Neural progenitor cell (in vitro differentiated cells): ENCODE measurements at regions not wholly inside any gene's neighbourhood (a gene's known extent, or its start where the extent isn't known, plus 50 kb on each side); places are given as distances from the start of the nearest gene placed in this dataset.

Source experiments
- DNase-seq: peaks from one replicate; pipeline ENCODE4 v3.0.0-alpha.2; 2016; ENCODE audit warnings: low spot score
- H2AFZ ChIP-seq: fragments of 200-600 bp; sonication (generic); replicated peaks from 2 replicates; pipeline ENCODE4 v1.6.1; 2016; ENCODE audit warnings: antibody characterized with exemption
- H3F3A ChIP-seq: fragments of 200-600 bp; sonication (generic); 2 replicates; pipeline ENCODE4 v1.6.1; 2016; ENCODE audit warnings: antibody characterized with exemption, low read depth
- H3K27ac ChIP-seq: fragments of 200-600 bp; sonication (generic); 2 replicates; pipeline ENCODE4 v1.5.1; 2016; ENCODE audit warnings: mild to moderate bottlenecking
- H3K27me3 ChIP-seq: fragments of 200-600 bp; sonication (generic); 2 replicates; pipeline ENCODE4 v1.6.1; 2016; ENCODE audit warnings: mild to moderate bottlenecking, moderate library complexity
- H3K36me3 ChIP-seq: fragments of 200-600 bp; sonication (generic); 2 replicates; pipeline ENCODE4 v1.5.1; 2016
- H3K4me1 ChIP-seq: fragments of 200-600 bp; sonication (generic); 2 replicates; pipeline ENCODE4 v1.6.1; 2016; ENCODE audit warnings: mixed run types
- H3K4me2 ChIP-seq: fragments of 200-600 bp; sonication (generic); 2 replicates; pipeline ENCODE4 v1.6.1; 2016
- H3K4me3 ChIP-seq: fragments of 200-600 bp; sonication (generic); 2 replicates; pipeline ENCODE4 v1.5.1; 2016
- H3K79me2 ChIP-seq: fragments of 200-600 bp; sonication (generic); 2 replicates; pipeline ENCODE4 v1.6.1; 2016; ENCODE audit warnings: low read depth
- H3K9ac ChIP-seq: fragments of 200-600 bp; sonication (generic); 2 replicates; pipeline ENCODE4 v1.6.1; 2016
- H3K9me3 ChIP-seq: fragments of 200-600 bp; sonication (generic); 2 replicates; pipeline ENCODE4 v1.5.1; 2016; ENCODE audit warnings: low read depth
- H4K20me1 ChIP-seq: fragments of 200-600 bp; sonication (generic); 2 replicates; pipeline ENCODE4 v1.6.1; 2016; ENCODE audit warnings: low read depth
- H3K27ac Mint-ChIP-seq: 3 replicates; pipeline ENCODE4 v1.8.0; 2021; ENCODE audit warnings: mixed read lengths
- H3K27me3 Mint-ChIP-seq: 2 replicates; pipeline ENCODE4 v1.8.0; 2022; ENCODE audit warnings: low read depth, mild to moderate bottlenecking, inconsistent platforms, moderate library complexity, mixed read lengths; ENCODE audit not compliant: insufficient read depth
- H3K36me3 Mint-ChIP-seq: 3 replicates; pipeline ENCODE4 v1.8.0; 2021; ENCODE audit warnings: mixed read lengths
- H3K4me1 Mint-ChIP-seq: 3 replicates; pipeline ENCODE4 v1.8.0; 2021; ENCODE audit warnings: mixed read lengths
- H3K4me3 Mint-ChIP-seq: 3 replicates; pipeline ENCODE4 v1.8.0; 2021; ENCODE audit warnings: mild to moderate bottlenecking, moderate library complexity, mixed read lengths
- H3K9me3 Mint-ChIP-seq: 3 replicates; pipeline ENCODE4 v1.8.0; 2020; ENCODE audit warnings: mixed read lengths
- CTCF ChIP-seq: fragments of 200-600 bp; sonication (generic); IDR thresholded peaks from 2 replicates; pipeline ENCODE4 v1.5.1; 2017; ENCODE audit warnings: antibody characterized with exemption, mild to moderate bottlenecking
- EZH2 ChIP-seq: fragments of 200-600 bp; sonication (generic); IDR thresholded peaks from 2 replicates; pipeline ENCODE4 v1.6.1; 2017; ENCODE audit warnings: antibody characterized with exemption, mild to moderate bottlenecking, moderate library complexity
- EZH2phosphoT487 ChIP-seq: fragments of 200-600 bp; sonication (generic); IDR thresholded peaks from 2 replicates; pipeline ENCODE4 v1.6.1; 2017; ENCODE audit warnings: antibody characterized with exemption

- no peak for TF ChIP-seq EZH2phosphoT487
- TF ChIP-seq CTCF, result no peak
- no peak for TF ChIP-seq EZH2
- Histone ChIP-seq H3F3A (no peaks in the 10 kb centered on the region), H3K9ac (no peak overlapping the region), H4K20me1 (no peaks in the 10 kb centered on the region), H3K9me3 (no peaks in the 10 kb centered on the region), H3K4me3 (no peak overlapping the region), H3K4me2 (no peak overlapping the region), H3K79me2 (no peaks in the 10 kb centered on the region), H3K4me1 (no peaks in the 10 kb centered on the region), H3K27ac (no peak overlapping the region), H2AFZ (no peak overlapping the region), H3K27me3 (no peaks in the 10 kb centered on the region), H3K36me3 (no peaks in the 10 kb centered on the region)
- DNase-seq, result no peak
- Mint-ChIP-seq H3K4me3 (no peak overlapping the region), H3K4me1 (no peaks in the 10 kb centered on the region), H3K36me3 (no peaks in the 10 kb centered on the region), H3K27me3 (peaks cover 7% of the 10 kb centered on the region), H3K27ac (no peak overlapping the region), H3K9me3 (no peaks in the 10 kb centered on the region)
Measured at GRCh38 chr9:87381746-87382145, 115.9 kb upstream of the DAPK1 start.

DNA sequence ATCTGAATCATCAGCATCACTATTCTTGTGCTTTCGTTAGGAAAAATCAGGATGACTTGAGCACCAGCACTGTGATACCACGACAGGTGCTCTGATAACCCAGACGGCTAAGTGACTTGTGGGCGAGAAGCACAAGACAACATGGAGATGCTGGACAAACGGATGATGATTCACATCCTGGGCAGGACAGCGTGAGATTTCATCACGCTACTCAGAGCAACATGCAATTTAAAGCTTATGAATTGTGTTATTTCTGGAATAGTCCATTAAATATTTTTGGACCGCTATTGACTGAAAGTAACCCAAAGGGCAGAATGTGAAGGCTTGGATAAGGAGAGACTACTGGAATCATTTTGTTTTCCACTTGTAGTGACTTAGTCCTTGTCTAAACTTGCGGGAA is 114.8 kb upstream of the DAPK1 start:
- Histone ChIP-seq H2AFZ (no peak overlapping the region), H3K4me1 (no peaks in the 10 kb centered on the region), H3K36me3 (no peaks in the 10 kb centered on the region), H3F3A (no peaks in the 10 kb centered on the region), H3K9me3 (no peaks in the 10 kb centered on the region), H3K79me2 (no peaks in the 10 kb centered on the region), H3K27ac (no peak overlapping the region), H4K20me1 (no peaks in the 10 kb centered on the region), H3K27me3 (no peaks in the 10 kb centered on the region), H3K4me2 (no peak overlapping the region), H3K9ac (no peak overlapping the region), H3K4me3 (no peak overlapping the region)
- Mint-ChIP-seq H3K4me1 (no peaks in the 10 kb centered on the region), H3K36me3 (no peaks in the 10 kb centered on the region), H3K27ac (no peak overlapping the region), H3K27me3 (peaks cover 7% of the 10 kb centered on the region), H3K9me3 (no peaks in the 10 kb centered on the region), H3K4me3 (no peak overlapping the region)
- no peak for DNase-seq
- TF ChIP-seq CTCF (no peak), EZH2 (no peak), EZH2phosphoT487 (no peak)

- Histone ChIP-seq H4K20me1 (no peaks in the 10 kb centered on the region), H3K9ac (no peak overlapping the region), H3K27ac (no peak overlapping the region), H3K9me3 (no peaks in the 10 kb centered on the region), H3F3A (no peaks in the 10 kb centered on the region), H3K36me3 (no peaks in the 10 kb centered on the region), H3K4me3 (no peak overlapping the region), H2AFZ (no peak overlapping the region), H3K4me2 (no peak overlapping the region), H3K79me2 (no peaks in the 10 kb centered on the region), H3K27me3 (no peaks in the 10 kb centered on the region), H3K4me1 (no peaks in the 10 kb centered on the region)
- H3K27ac Mint-ChIP-seq, result no peak overlapping the region
- H3K27me3 Mint-ChIP-seq, result peaks cover 7% of the 10 kb centered on the region
- no peaks in the 10 kb centered on the region for H3K36me3 Mint-ChIP-seq
- no peaks in the 10 kb centered on the region for H3K9me3 Mint-ChIP-seq
- TF ChIP-seq EZH2phosphoT487, result no peak
- no peak for TF ChIP-seq CTCF
- no peak for TF ChIP-seq EZH2
- H3K4me3 Mint-ChIP-seq, result no peak overlapping the region
- no peaks in the 10 kb centered on the region for H3K4me1 Mint-ChIP-seq
- DNase-seq, result no peak
Measured at GRCh38 chr9:87383344-87384150, 114.1 kb upstream of the DAPK1 start.
